ENCODE measurements at regions not wholly inside any gene's neighbourhood (a gene's known extent, or its start where the extent isn't known, plus 50 kb on each side); places are given as distances from the start of the nearest gene placed in this dataset.

DNA sequence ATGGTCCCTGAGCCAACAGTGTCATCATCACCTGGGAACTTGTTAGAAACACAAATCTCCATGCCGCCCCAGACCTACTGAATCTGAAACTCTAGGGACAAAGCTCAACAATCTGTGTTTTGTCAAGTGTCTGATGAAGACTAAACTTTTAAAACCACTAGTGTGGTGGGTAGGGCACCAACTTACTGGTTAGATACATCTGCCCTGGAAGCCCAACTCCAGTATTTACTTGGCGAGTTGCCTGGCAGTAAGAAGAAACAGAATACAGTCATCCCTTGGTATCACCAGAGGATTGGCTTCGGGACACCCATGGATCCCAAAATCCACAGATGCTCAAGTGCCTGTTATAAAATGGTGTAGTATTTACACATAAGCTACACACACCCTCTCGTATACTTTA lies 367.9 kb upstream of the DUSP10 start:
- TF ChIP-seq, protein P1, sequence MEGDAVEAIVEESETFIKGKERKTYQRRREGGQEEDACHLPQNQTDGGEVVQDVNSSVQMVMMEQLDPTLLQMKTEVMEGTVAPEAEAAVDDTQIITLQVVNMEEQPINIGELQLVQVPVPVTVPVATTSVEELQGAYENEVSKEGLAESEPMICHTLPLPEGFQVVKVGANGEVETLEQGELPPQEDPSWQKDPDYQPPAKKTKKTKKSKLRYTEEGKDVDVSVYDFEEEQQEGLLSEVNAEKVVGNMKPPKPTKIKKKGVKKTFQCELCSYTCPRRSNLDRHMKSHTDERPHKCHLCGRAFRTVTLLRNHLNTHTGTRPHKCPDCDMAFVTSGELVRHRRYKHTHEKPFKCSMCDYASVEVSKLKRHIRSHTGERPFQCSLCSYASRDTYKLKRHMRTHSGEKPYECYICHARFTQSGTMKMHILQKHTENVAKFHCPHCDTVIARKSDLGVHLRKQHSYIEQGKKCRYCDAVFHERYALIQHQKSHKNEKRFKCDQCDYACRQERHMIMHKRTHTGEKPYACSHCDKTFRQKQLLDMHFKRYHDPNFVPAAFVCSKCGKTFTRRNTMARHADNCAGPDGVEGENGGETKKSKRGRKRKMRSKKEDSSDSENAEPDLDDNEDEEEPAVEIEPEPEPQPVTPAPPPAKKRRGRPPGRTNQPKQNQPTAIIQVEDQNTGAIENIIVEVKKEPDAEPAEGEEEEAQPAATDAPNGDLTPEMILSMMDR (IDR thresholded peaks at IDR 0.05; ENCODE audit: insufficient read depth, low read depth, low read length) = no peak
- no peak for TF ChIP-seq EZH2 (IDR thresholded peaks at IDR 0.05; ENCODE audit: insufficient read depth, low read length)
